ENCODE measurements at regions not wholly inside any gene's neighbourhood (a gene's known extent, or its start where the extent isn't known, plus 50 kb on each side); places are given as distances from the start of the nearest gene placed in this dataset.
"Not testable (repeated sequence)": the region's sequence is repeated elsewhere in the genome, so short reads cannot be mapped to it uniquely, and the experiment has no call there.

GRCh38 chr9:103407260-103407659 lies 412.1 kb downstream of the CYLC2 start:
- no peak for DNase-seq (ENCODE audit: low spot score)

- no peak for DNase-seq (ENCODE audit: low spot score)
These were observed 414.9 kb downstream of the CYLC2 start for GRCh38 chr9:103410059-103410458.

GRCh38 chr9:103427696-103428095 lies 432.6 kb downstream of the CYLC2 start:
- DNase-seq (ENCODE audit: low spot score): no peak

GRCh38 chr9:103430469-103430868 lies 435.3 kb downstream of the CYLC2 start:
- DNase-seq (ENCODE audit: low spot score): no peak

GRCh38 chr9:103431809-103432208 lies 436.7 kb downstream of the CYLC2 start:
- no peak for DNase-seq (ENCODE audit: low spot score)

- DNase-seq (ENCODE audit: low spot score): no peak
These were observed 449.0 kb downstream of the CYLC2 start for GRCh38 chr9:103444176-103444575.

- no peak for DNase-seq (ENCODE audit: low spot score)
These were observed 463.7 kb downstream of the CYLC2 start for GRCh38 chr9:103458826-103459225.

GRCh38 chr9:103471241-103471640 lies 476.1 kb downstream of the CYLC2 start:
- DNase-seq (ENCODE audit: low spot score): no peak

GRCh38 chr9:103474156-103474555 lies 479.0 kb downstream of the CYLC2 start:
- no peak for DNase-seq (ENCODE audit: low spot score)

- DNase-seq (ENCODE audit: low spot score): no peak
These were observed 488.5 kb downstream of the CYLC2 start for GRCh38 chr9:103483471-103484096.

GRCh38 chr9:103485138-103485537 lies 490.0 kb downstream of the CYLC2 start:
- no peak for DNase-seq (ENCODE audit: low spot score)

- no peak for DNase-seq (ENCODE audit: low spot score)
These were observed 519.6 kb downstream of the CYLC2 start for GRCh38 chr9:103514767-103515166.

- no peak for DNase-seq (ENCODE audit: low spot score)
These were observed 527.3 kb downstream of the CYLC2 start for GRCh38 chr9:103522409-103522808.

GRCh38 chr9:103530934-103531333 lies 535.8 kb downstream of the CYLC2 start:
- DNase-seq (ENCODE audit: low spot score): no peak

GRCh38 chr9:103533318-103533717 lies 538.2 kb downstream of the CYLC2 start:
- DNase-seq (ENCODE audit: low spot score): no peak

- DNase-seq (ENCODE audit: low spot score): no peak
These were observed 542.3 kb downstream of the CYLC2 start for GRCh38 chr9:103537426-103537825.

GRCh38 chr9:103545260-103545659 lies 548.8 kb upstream of the SMC2 start:
- DNase-seq (ENCODE audit: low spot score): no peak

- DNase-seq (ENCODE audit: low spot score): no peak
These were observed 541.4 kb upstream of the SMC2 start for GRCh38 chr9:103552712-103553111.

GRCh38 chr9:103574056-103574455 lies 520.1 kb upstream of the SMC2 start:
- no peak for DNase-seq (ENCODE audit: low spot score)

- no peak for DNase-seq (ENCODE audit: low spot score)
These were observed 507.4 kb upstream of the SMC2 start for GRCh38 chr9:103586721-103587120.

GRCh38 chr9:103601287-103601686 lies 492.8 kb upstream of the SMC2 start:
- DNase-seq (ENCODE audit: low spot score): no peak

- not testable (repeated sequence) for DNase-seq (ENCODE audit: low spot score)
These were observed 482.2 kb upstream of the SMC2 start for GRCh38 chr9:103611950-103612349.

GRCh38 chr9:103615994-103616393 lies 478.1 kb upstream of the SMC2 start:
- no peak for DNase-seq (ENCODE audit: low spot score)

GRCh38 chr9:103617046-103617445 lies 477.1 kb upstream of the SMC2 start:
- no peak for DNase-seq (ENCODE audit: low spot score)

All from RKO (cell line).